HG03565 (cell line): ENCODE measurements at regions not wholly inside any gene's neighbourhood (a gene's known extent, or its start where the extent isn't known, plus 50 kb on each side); places are given as distances from the start of the nearest gene placed in this dataset.
"Not testable (repeated sequence)": the region's sequence is repeated elsewhere in the genome, so short reads cannot be mapped to it uniquely, and the experiment has no call there.

Source experiments
- ATAC-seq: cut with Tn5 transposase; IDR thresholded peaks from one replicate; pipeline ENCODE4 v1.9.1; 2021; ENCODE audit warnings: mild to moderate bottlenecking, moderate library complexity; ENCODE audit not compliant: unreplicated experiment

- ATAC-seq: no peak
Observed at GRCh38 chr9:101893661-101894646, 155.5 kb upstream of the GRIN3A start.

GRCh38 chr9:101881508-101881907 lies 143.1 kb upstream of the GRIN3A start:
- no peak for ATAC-seq

- ATAC-seq: no peak
Observed at GRCh38 chr9:101880846-101881245, 142.4 kb upstream of the GRIN3A start.

- no peak for ATAC-seq
Observed at GRCh38 chr9:101878734-101879133, 140.3 kb upstream of the GRIN3A start.

GRCh38 chr9:101877439-101877838 lies 139.0 kb upstream of the GRIN3A start:
- ATAC-seq: no peak

GRCh38 chr9:101861472-101861871 lies 123.0 kb upstream of the GRIN3A start:
- ATAC-seq: no peak

- no peak for ATAC-seq
Observed at GRCh38 chr9:101860920-101861319, 122.5 kb upstream of the GRIN3A start.

GRCh38 chr9:101859620-101860019 lies 121.2 kb upstream of the GRIN3A start:
- no peak for ATAC-seq

- no peak for ATAC-seq
Observed at GRCh38 chr9:101858026-101858425, 119.6 kb upstream of the GRIN3A start.

GRCh38 chr9:101849102-101849707 lies 110.8 kb upstream of the GRIN3A start:
- no peak for ATAC-seq

GRCh38 chr9:101848485-101848919 lies 110.1 kb upstream of the GRIN3A start:
- no peak for ATAC-seq

- ATAC-seq: no peak
Observed at GRCh38 chr9:101846161-101846560, 107.7 kb upstream of the GRIN3A start.

- ATAC-seq: no peak
Observed at GRCh38 chr9:101840694-101841188, 102.3 kb upstream of the GRIN3A start.

GRCh38 chr9:101838988-101839387 lies 100.5 kb upstream of the GRIN3A start:
- ATAC-seq: not testable (repeated sequence)

GRCh38 chr9:101836021-101836420 lies 97.6 kb upstream of the GRIN3A start:
- ATAC-seq: no peak

GRCh38 chr9:101832486-101832885 lies 94.0 kb upstream of the GRIN3A start:
- ATAC-seq: no peak

- not testable (repeated sequence) for ATAC-seq
Observed at GRCh38 chr9:101821450-101821849, 83.0 kb upstream of the GRIN3A start.

GRCh38 chr9:101820983-101821382 lies 82.5 kb upstream of the GRIN3A start:
- not testable (repeated sequence) for ATAC-seq

GRCh38 chr9:101814064-101814463 lies 75.6 kb upstream of the GRIN3A start:
- ATAC-seq: no peak

- not testable (repeated sequence) for ATAC-seq
Observed at GRCh38 chr9:101807879-101808278, 69.4 kb upstream of the GRIN3A start.

- ATAC-seq: no peak
Observed at GRCh38 chr9:101796044-101796443, 57.6 kb upstream of the GRIN3A start.

GRCh38 chr9:101795147-101795546 lies 56.7 kb upstream of the GRIN3A start:
- ATAC-seq: no peak
